Pancreas (tissue), 10 donors: ENCODE measurements at regions not wholly inside any gene's neighbourhood (a gene's known extent, or its start where the extent isn't known, plus 50 kb on each side); places are given as distances from the start of the nearest gene placed in this dataset.
A peak's percentile ranks its signal among the peaks of the same experiment; 100 is the strongest.

Experiments
- ATAC-seq, 4 donors: fragments of 200-7000 bp; cut with Tn5 transposase; one replicate each; pipeline versions ENCODE4 v1.8.0 to v1.9.1; 2020; ENCODE audit warnings: mild to moderate bottlenecking in 4 of 4, moderate library complexity in 4 of 4
- DNase-seq, 6 donors: peaks; one replicate each; pipeline ENCODE4 v3.0.0-alpha.2; 2020
- FAIRE-seq: peaks from 2 replicates; lab custom pipeline; 2012; peaks lifted over from hg19 to GRCh38; lab: Jason Lieb, UNC
- H3K27ac ChIP-seq, 4 donors: fragments of 200-600 bp; sonication (generic); 1 replicate in 3 of 4; 2 replicates in 1 of 4; pipeline versions ENCODE4 v1.5.0 to v1.8.0; 2020
- H3K27me3 ChIP-seq, 4 donors: fragments of 200-600 bp; one replicate each; pipeline ENCODE4 v1.8.0; 2021
- H3K36me3 ChIP-seq, 3 donors: fragments of 200-600 bp; sonication (generic) in 1 of 3; one replicate each; pipeline versions ENCODE4 v1.5.0 to v1.8.0; 2020 to 2021
- H3K4me1 ChIP-seq, 3 donors: fragments of 200-600 bp; one replicate each; pipeline ENCODE4 v1.8.0; 2021
- H3K4me3 ChIP-seq, 4 donors: fragments of 200-600 bp; sonication (generic) in 2 of 4; one replicate each; pipeline versions ENCODE4 v1.5.0 to v1.8.0; 2020 to 2021
- H3K9me3 ChIP-seq, 4 donors: fragments of 200-600 bp; one replicate each; pipeline ENCODE4 v1.8.0; 2021
- CTCF ChIP-seq, 4 donors: fragments of 200-600 bp; sonication (generic) in 3 of 4; IDR thresholded peaks; one replicate each; pipeline versions ENCODE4 v1.5.0 to v1.8.0; 2021; ENCODE audit warnings: antibody characterized with exemption in 4 of 4
- WGBS, 2 donors: extraction: QIAGEN DNeasy Blood & Tissue Kit; methylation state at CpG; one replicate each; pipeline ENCODE4 v1.1.7; 2013; 5-methylcytosine and 5-hydroxymethylcytosine counted together
- intact Hi-C, 3 donors: fragments of 100-400 bp; cut with DNase I; formaldehyde crosslinking; loops; one replicate each; pipeline versions ENCODE4 v1.11.1 to v1.14.2; 2022
- donor health status: healthy with polysubstance abuse.
- donor health status: DM: no; HTN: no; CAD: no; lungs with moderate emphysema.
- donor health status: DM: no; HTN: no; CAD: no.
- donor health status: control.
- donor health status: control.
- donor health status: Bipolar disorder and iron deficiency.
- donor health status: DM: yes; HTN: yes; CAD: no.
- donor health status: DM: no; HTN: no; CAD: no.
- donor health status: DM: no; HTN: no; CAD: no.
- donor health status: DM: yes; HTN: yes; CAD: no.

DNA sequence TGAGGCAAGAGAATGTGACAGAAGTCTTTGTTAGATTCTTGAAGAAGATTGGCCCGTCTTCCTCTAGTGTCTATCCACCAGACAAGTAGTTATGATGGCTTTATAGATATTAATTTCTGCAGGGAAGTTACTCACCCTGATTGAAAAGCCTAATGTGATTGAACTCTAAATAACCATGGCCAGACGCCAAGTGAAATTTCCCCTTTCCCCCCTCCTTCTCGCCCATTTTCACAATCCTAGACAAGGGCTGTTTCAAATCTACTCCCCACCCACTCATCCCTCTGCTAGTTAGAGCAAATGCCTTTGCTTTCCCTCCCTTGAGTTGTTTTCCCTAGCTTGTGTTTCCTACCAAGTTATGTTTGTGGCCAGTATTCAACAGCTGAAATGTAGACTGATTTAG is 182.5 kb downstream of the TMEM167A start:
- intact Hi-C loops = no loop called here
- ATAC-seq = peak in 1 of 4 donors; percentile 33
- no peaks in the 10 kb centered on the region for H3K9me3 ChIP-seq
- no peak overlapping the region for H3K27ac ChIP-seq
- H3K36me3 ChIP-seq = no peaks in the 10 kb centered on the region
- no peak overlapping the region for H3K4me3 ChIP-seq
- WGBS, 2 donors = 53 to 55% methylated on average over 3 of the region's 3 CpGs
- H3K4me1 ChIP-seq = no peaks in the 10 kb centered on the region
- no peak for DNase-seq
- H3K27me3 ChIP-seq = no peaks in the 10 kb centered on the region
- FAIRE-seq = no peak
- TF ChIP-seq CTCF (IDR thresholded peaks at IDR 0.05) = no peak

GRCh38 chr5:82889088-82889487 is 188.1 kb downstream of the TMEM167A start:
- Histone ChIP-seq H3K4me3 (no peak overlapping the region), H3K4me1 (peaks cover 0 to 7% (median 0%) of the 10 kb centered on the region in 3 donors), H3K27ac (no peak overlapping the region), H3K9me3 (no peaks in the 10 kb centered on the region), H3K27me3 (no peaks in the 10 kb centered on the region), H3K36me3 (no peaks in the 10 kb centered on the region)
- intact Hi-C loops = no loop called here
- DNase-seq = no peak
- FAIRE-seq = no peak
- ATAC-seq = no peak
- WGBS, 2 donors = 94 to 97% methylated on average over 1 of the region's 1 CpG
- TF ChIP-seq CTCF (IDR thresholded peaks at IDR 0.05) = no peak

DNA sequence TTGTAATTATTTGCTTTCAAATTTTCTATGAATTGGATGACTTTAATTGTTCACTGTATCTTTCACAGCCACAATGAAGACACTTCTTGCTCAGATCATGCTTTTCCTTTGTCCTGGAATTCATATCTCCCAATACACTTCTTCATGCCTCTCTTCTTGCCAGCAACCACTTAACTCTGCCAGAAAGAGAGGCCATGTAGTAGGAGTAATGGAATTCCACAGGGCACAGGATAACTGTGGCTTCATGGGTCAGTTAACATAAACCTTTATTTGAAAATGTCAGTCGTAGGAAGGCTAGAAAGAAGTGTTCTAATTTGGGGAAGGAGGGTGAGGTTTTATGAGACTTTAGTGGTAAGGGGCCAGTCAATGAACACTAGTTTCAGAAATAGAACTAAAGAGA is 190.3 kb downstream of the TMEM167A start:
- ATAC-seq (no peak), FAIRE-seq (no peak), DNase-seq (no peak)
- no peaks in the 10 kb centered on the region for H3K27me3 ChIP-seq
- peaks cover 0 to 7% (median 0%) of the 10 kb centered on the region in 3 donors for H3K4me1 ChIP-seq
- 46 to 59% methylated on average over 1 of the region's 1 CpG for WGBS, 2 donors
- H3K4me3 ChIP-seq = no peak overlapping the region
- intact Hi-C loops = no loop called here
- no peak overlapping the region for H3K27ac ChIP-seq
- H3K36me3 ChIP-seq = no peaks in the 10 kb centered on the region
- no peak for TF ChIP-seq CTCF (IDR thresholded peaks at IDR 0.05)
- no peaks in the 10 kb centered on the region for H3K9me3 ChIP-seq

DNA sequence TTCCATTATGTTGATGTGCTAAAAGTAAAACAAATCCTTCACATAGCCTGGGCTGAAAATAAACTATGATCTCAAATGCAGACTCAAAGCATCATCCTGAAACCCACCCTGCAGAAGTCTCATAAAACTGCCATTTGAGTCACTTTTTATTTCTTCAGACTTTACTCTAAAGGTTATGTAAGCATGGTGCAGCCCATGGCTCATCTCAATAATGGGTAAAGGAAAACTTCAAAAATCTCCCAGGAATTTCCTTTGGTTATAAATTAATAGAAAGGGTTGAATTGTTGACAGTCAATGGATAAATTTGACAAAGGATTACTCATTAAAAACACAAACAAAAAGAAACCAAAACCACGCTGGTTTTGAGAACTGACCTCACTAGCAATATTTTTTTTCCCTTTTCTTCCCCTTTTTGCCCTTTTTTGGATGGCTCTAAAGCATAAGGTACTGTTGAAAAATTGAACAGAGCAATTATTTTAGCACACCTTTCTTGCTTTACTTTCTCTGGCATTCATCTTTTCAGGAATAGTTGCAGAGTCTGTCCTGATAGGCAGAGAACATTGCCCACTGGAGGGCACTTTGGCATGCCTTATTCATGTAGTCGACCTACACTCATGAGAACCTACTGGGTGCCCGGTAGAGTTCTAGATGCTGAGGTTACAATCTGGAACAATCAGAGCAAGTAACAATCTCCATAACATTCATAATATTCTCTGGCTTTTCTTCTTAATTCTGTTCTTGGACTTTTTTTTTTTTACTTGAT is 191.4 kb downstream of the TMEM167A start:
- DNase-seq (no peak), FAIRE-seq (no peak), ATAC-seq (peak in 3 of 4 donors; percentile 34 to 60 (median 52))
- Histone ChIP-seq H3K36me3 (no peaks in the 10 kb centered on the region), H3K4me1 (peaks cover 0 to 7% (median 0%) of the 10 kb centered on the region in 3 donors), H3K27ac (peak overlapping the region in 1 of 4 donors; percentile 3), H3K4me3 (no peak overlapping the region), H3K27me3 (no peaks in the 10 kb centered on the region), H3K9me3 (no peaks in the 10 kb centered on the region)
- intact Hi-C loops = no loop called here
- TF ChIP-seq CTCF (IDR thresholded peaks at IDR 0.05) = no peak
- 24 to 30% methylated on average over 3 of the region's 3 CpGs for WGBS, 2 donors

GRCh38 chr5:82884821-82885471 is 192.2 kb downstream of the TMEM167A start:
- Histone ChIP-seq H3K27me3 (no peaks in the 10 kb centered on the region), H3K27ac (no peak overlapping the region), H3K4me3 (no peak overlapping the region), H3K9me3 (no peaks in the 10 kb centered on the region), H3K36me3 (no peaks in the 10 kb centered on the region), H3K4me1 (peaks cover 0 to 7% (median 0%) of the 10 kb centered on the region in 3 donors)
- no peak for TF ChIP-seq CTCF (IDR thresholded peaks at IDR 0.05)
- DNase-seq = no peak
- ATAC-seq = no peak
- 71 to 72% methylated on average over 5 of the region's 5 CpGs for WGBS, 2 donors
- intact Hi-C loops = no loop called here
- FAIRE-seq = no peak
